Esophagus mucosa (tissue), 1 donor: ENCODE measurements at regions not wholly inside any gene's neighbourhood (a gene's known extent, or its start where the extent isn't known, plus 50 kb on each side); places are given as distances from the start of the nearest gene placed in this dataset.

Experiments
- ATAC-seq: fragments of 200-7000 bp; cut with Tn5 transposase; one replicate; pipeline ENCODE4 v1.9.1; 2020
- donor health status: DM: yes; HTN: yes; CAD: no.

GRCh38 chr4:181168011-181168805, 1075.0 kb upstream of the TENM3 start:
- no peak for ATAC-seq

GRCh38 chr4:181173046-181173445, 1070.2 kb upstream of the TENM3 start:
- ATAC-seq, result no peak

GRCh38 chr4:181176306-181176705, 1066.9 kb upstream of the TENM3 start:
- ATAC-seq, result no peak

- no peak for ATAC-seq
Observed at GRCh38 chr4:181181331-181181730, 1061.9 kb upstream of the TENM3 start.

- ATAC-seq, result no peak
Observed at GRCh38 chr4:181189751-181190150, 1053.5 kb upstream of the TENM3 start.

- no peak for ATAC-seq
Observed at GRCh38 chr4:181193131-181193930, 1049.9 kb upstream of the TENM3 start.

- no peak for ATAC-seq
Observed at GRCh38 chr4:181194096-181194495, 1049.1 kb upstream of the TENM3 start.

GRCh38 chr4:181200076-181200475, 1043.1 kb upstream of the TENM3 start:
- no peak for ATAC-seq

GRCh38 chr4:181202240-181202639, 1041.0 kb upstream of the TENM3 start:
- no peak for ATAC-seq

GRCh38 chr4:181204109-181204508, 1039.1 kb upstream of the TENM3 start:
- no peak for ATAC-seq

GRCh38 chr4:181213551-181213950, 1029.7 kb upstream of the TENM3 start:
- ATAC-seq, result no peak

- ATAC-seq, result no peak
Observed at GRCh38 chr4:181216501-181216900, 1026.7 kb upstream of the TENM3 start.

GRCh38 chr4:181219783-181220416, 1023.3 kb upstream of the TENM3 start:
- ATAC-seq, result no peak

- ATAC-seq, result no peak
Observed at GRCh38 chr4:181224852-181225251, 1018.4 kb upstream of the TENM3 start.

- no peak for ATAC-seq
Observed at GRCh38 chr4:181225616-181226261, 1017.5 kb upstream of the TENM3 start.

GRCh38 chr4:181234951-181235680, 1008.1 kb upstream of the TENM3 start:
- no peak for ATAC-seq

- no peak for ATAC-seq
Observed at GRCh38 chr4:181245326-181245725, 997.9 kb upstream of the TENM3 start.

- ATAC-seq, result no peak
Observed at GRCh38 chr4:181249031-181249430, 994.2 kb upstream of the TENM3 start.

- no peak for ATAC-seq
Observed at GRCh38 chr4:181254771-181255170, 988.4 kb upstream of the TENM3 start.

GRCh38 chr4:181258569-181258968, 984.6 kb upstream of the TENM3 start:
- no peak for ATAC-seq

- no peak for ATAC-seq
Observed at GRCh38 chr4:181259081-181259709, 984.0 kb upstream of the TENM3 start.

GRCh38 chr4:181261279-181261678, 981.9 kb upstream of the TENM3 start:
- no peak for ATAC-seq
